ENCODE measurements at regions not wholly inside any gene's neighbourhood (a gene's known extent, or its start where the extent isn't known, plus 50 kb on each side); places are given as distances from the start of the nearest gene placed in this dataset.

DNA sequence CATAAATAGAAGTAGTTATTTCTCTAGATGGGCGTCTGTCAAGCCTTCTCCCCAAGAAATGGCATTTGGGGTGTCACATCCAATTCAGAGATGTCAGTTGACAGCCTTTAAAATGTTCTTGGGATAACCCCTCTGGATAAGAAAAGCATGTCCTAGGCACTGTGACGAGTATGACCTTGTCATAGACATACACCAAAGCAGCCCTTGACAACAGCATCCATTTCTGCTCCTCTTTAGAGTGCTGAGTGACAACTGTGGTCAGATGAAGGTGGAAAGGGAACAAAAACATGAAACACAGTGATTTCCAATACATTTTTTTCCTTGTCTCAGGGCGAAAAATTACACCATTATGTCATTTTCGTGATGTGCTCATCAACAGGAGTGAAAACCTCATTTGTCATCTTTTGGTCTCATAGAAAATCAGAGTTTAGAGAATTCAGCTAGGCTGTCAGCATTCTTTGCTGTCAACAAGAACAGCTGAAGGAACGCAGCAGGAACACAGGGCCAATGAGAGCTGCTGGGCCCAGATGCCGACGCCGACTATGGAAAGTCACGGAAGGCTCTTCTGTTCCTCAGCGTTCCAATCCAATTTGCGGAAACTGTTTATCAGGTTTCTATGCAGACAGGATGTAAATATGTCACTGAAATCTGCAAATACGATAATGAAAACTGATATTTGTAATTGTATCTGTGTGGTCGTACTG lies 193.2 kb downstream of the ICOS start:
- TF ChIP-seq, protein P1, sequence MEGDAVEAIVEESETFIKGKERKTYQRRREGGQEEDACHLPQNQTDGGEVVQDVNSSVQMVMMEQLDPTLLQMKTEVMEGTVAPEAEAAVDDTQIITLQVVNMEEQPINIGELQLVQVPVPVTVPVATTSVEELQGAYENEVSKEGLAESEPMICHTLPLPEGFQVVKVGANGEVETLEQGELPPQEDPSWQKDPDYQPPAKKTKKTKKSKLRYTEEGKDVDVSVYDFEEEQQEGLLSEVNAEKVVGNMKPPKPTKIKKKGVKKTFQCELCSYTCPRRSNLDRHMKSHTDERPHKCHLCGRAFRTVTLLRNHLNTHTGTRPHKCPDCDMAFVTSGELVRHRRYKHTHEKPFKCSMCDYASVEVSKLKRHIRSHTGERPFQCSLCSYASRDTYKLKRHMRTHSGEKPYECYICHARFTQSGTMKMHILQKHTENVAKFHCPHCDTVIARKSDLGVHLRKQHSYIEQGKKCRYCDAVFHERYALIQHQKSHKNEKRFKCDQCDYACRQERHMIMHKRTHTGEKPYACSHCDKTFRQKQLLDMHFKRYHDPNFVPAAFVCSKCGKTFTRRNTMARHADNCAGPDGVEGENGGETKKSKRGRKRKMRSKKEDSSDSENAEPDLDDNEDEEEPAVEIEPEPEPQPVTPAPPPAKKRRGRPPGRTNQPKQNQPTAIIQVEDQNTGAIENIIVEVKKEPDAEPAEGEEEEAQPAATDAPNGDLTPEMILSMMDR (IDR thresholded peaks at IDR 0.05; ENCODE audit: low read length) = no peak
- no peak for TF ChIP-seq EZH2 (optimal IDR thresholded peaks at IDR 0.05; ENCODE audit: low read depth, low read length)
